SK-N-SH (cell line): ENCODE measurements at regions not wholly inside any gene's neighbourhood (a gene's known extent, or its start where the extent isn't known, plus 50 kb on each side); places are given as distances from the start of the nearest gene placed in this dataset.

ENCODE experiments used
- CTCF ChIA-PET: fragments of 300-600, 350-600 bp; formaldehyde crosslinking; extraction: SDS; loops from one replicate; lab custom pipeline; 2021; lab: Yijun Ruan, JAX
- POLR2A ChIA-PET: fragments of 350-600 bp; sonication (Branson Sonifier 250); formaldehyde crosslinking; extraction: SDS; loops from one replicate; lab custom pipeline; 2020; ENCODE audit warnings: antibody characterized with exemption, inconsistent platforms; lab: Yijun Ruan, JAX
- DNase-seq: peaks from one replicate; pipeline ENCODE4 v3.0.0; 2012
- H2AFZ ChIP-seq: fragments of 200-600 bp; sonication (generic); 2 replicates; pipeline ENCODE4 v1.8.1; 2016; ENCODE audit warnings: antibody characterized with exemption, mild to moderate bottlenecking, low read depth
- H3F3A ChIP-seq: fragments of 200-600 bp; sonication (generic); replicated peaks from 2 replicates; pipeline ENCODE3; 2016; ENCODE audit warnings: antibody characterized with exemption, mild to moderate bottlenecking; ENCODE audit not compliant: insufficient read depth
- H3K27ac ChIP-seq, 2 experiments: fragments of 200-500 bp in 1 of 2; fragments of 200-600 bp in 1 of 2; sonication (Bioruptor generic) in 1 of 2; sonication (generic), shearing (Covaris generic) in 1 of 2; 2 replicates each; pipeline versions ENCODE4 v1.5.1 to v1.6.1; 2014 to 2016; ENCODE audit warnings: low read depth in 2 of 2, inconsistent platforms in 1 of 2, low read length in 1 of 2, mild to moderate bottlenecking in 1 of 2, mixed read lengths in 1 of 2
- H3K27me3 ChIP-seq: fragments of 200-600 bp; sonication (generic), shearing (Covaris generic); 2 replicates; pipeline ENCODE4 v1.6.1; 2016; ENCODE audit warnings: mixed run types; ENCODE audit not compliant: insufficient read depth
- H3K36me3 ChIP-seq, 2 experiments: fragments of 200-500 bp in 1 of 2; fragments of 200-600 bp in 1 of 2; sonication (Bioruptor generic) in 1 of 2; sonication (generic) in 1 of 2; replicated peaks in 1 of 2; 2 replicates each; pipeline versions ENCODE3 to v1.5.1; 2014 to 2016; ENCODE audit warnings: low read length in 1 of 2, mild to moderate bottlenecking in 1 of 2; ENCODE audit not compliant: insufficient read depth in 2 of 2, control insufficient read depth in 1 of 2
- H3K4me1 ChIP-seq, 2 experiments: fragments of 200-500 bp in 1 of 2; fragments of 200-600 bp in 1 of 2; sonication (Bioruptor generic) in 1 of 2; sonication (generic), shearing (Covaris generic) in 1 of 2; 2 replicates each; pipeline versions ENCODE4 v1.5.1 to v1.6.1; 2014 to 2016; ENCODE audit warnings: low read depth in 1 of 2, low read length in 1 of 2, mixed run types in 1 of 2; ENCODE audit not compliant: insufficient read depth in 2 of 2, control insufficient read depth in 1 of 2
- H3K4me2 ChIP-seq: fragments of 200-600 bp; sonication (generic), shearing (Covaris generic); 2 replicates; pipeline ENCODE4 v1.6.1; 2017; ENCODE audit warnings: mixed run types
- H3K4me3 ChIP-seq, 2 experiments: fragments of 200-500 bp in 1 of 2; fragments of 200-600 bp in 1 of 2; sonication (Bioruptor generic) in 1 of 2; sonication (generic), shearing (Covaris generic) in 1 of 2; 2 replicates each; pipeline versions ENCODE4 v1.5.1 to v1.8.1; 2014 to 2016; ENCODE audit warnings: low read depth in 2 of 2, inconsistent platforms in 1 of 2, low read length in 1 of 2, mild to moderate bottlenecking in 1 of 2, mixed read lengths in 1 of 2, moderate library complexity in 1 of 2
- H3K79me2 ChIP-seq: fragments of 200-600 bp; sonication (generic); 2 replicates; pipeline ENCODE4 v1.8.1; 2017; ENCODE audit warnings: mild to moderate bottlenecking; ENCODE audit not compliant: insufficient read depth
- H3K9ac ChIP-seq: fragments of 200-600 bp; sonication (generic); 2 replicates; pipeline ENCODE4 v1.6.1; 2017; ENCODE audit warnings: mixed run types
- H3K9me2 ChIP-seq: fragments of 200-600 bp; sonication (generic); 2 replicates; pipeline ENCODE4 v1.6.1; 2017; ENCODE audit warnings: mixed run types
- H3K9me3 ChIP-seq: fragments of 200-600 bp; sonication (generic); 2 replicates; pipeline ENCODE4 v1.6.1; 2017; ENCODE audit warnings: mixed run types, mild to moderate bottlenecking, moderate library complexity
- H4K20me1 ChIP-seq: fragments of 200-600 bp; sonication (generic); 2 replicates; pipeline ENCODE4 v1.6.1; 2017; ENCODE audit warnings: mild to moderate bottlenecking, mixed run types; ENCODE audit not compliant: insufficient read depth
- CHD2 ChIP-seq: fragments of 150-350 bp; IDR thresholded peaks from 2 replicates; pipeline ENCODE4 v1.6.1; 2018; ENCODE audit warnings: low read length; ENCODE audit not compliant: partially characterized antibody
- CTCF ChIP-seq: fragments of 200-600 bp; sonication (generic); IDR thresholded peaks from 2 replicates; pipeline ENCODE4 v1.6.1; 2017; ENCODE audit warnings: antibody characterized with exemption, mild to moderate bottlenecking, moderate library complexity
- ELF1 ChIP-seq: IDR thresholded peaks from 2 replicates; pipeline ENCODE4 v1.4.0; 2012
- EZH2phosphoT487 ChIP-seq: fragments of 200-600 bp; sonication (generic); IDR thresholded peaks from 2 replicates; pipeline ENCODE4 v1.6.1; 2017; ENCODE audit warnings: low read depth, mixed run types, mild to moderate bottlenecking, antibody characterized with exemption, moderate library complexity, borderline replicate concordance
- FOXJ3 ChIP-seq: sonication (generic); formaldehyde crosslinking; IDR thresholded peaks from 2 replicates; pipeline ENCODE4 v1.5.1; 2020; ENCODE audit warnings: mild to moderate bottlenecking, missing genetic modification reagents
- FOXM1 ChIP-seq: IDR thresholded peaks from 2 replicates; pipeline ENCODE4 v1.4.0; 2012; ENCODE audit warnings: low read depth, mild to moderate bottlenecking
- IRF3 ChIP-seq: fragments of 150-350 bp; IDR thresholded peaks from 2 replicates; pipeline ENCODE4 v1.6.1; 2016; ENCODE audit warnings: mild to moderate bottlenecking, low read depth, low read length
- JUND ChIP-seq: IDR thresholded peaks from 2 replicates; pipeline ENCODE4 v1.4.0; 2012
- MEF2A ChIP-seq: IDR thresholded peaks from 2 replicates; pipeline ENCODE4 v1.4.0; 2012; ENCODE audit warnings: low read depth, borderline replicate concordance
- NFIC ChIP-seq: IDR thresholded peaks from 2 replicates; pipeline ENCODE4 v1.4.0; 2012; ENCODE audit warnings: borderline replicate concordance
- NRF1 ChIP-seq: IDR thresholded peaks from 2 replicates; pipeline ENCODE4 v1.6.1; 2012; ENCODE audit warnings: low read depth, mild to moderate bottlenecking, low read length
- PBX3 ChIP-seq: IDR thresholded peaks from 2 replicates; pipeline ENCODE4; 2012
- RAD21 ChIP-seq: IDR thresholded peaks from 2 replicates; pipeline ENCODE4 v1.6.1; 2012; ENCODE audit warnings: mild to moderate bottlenecking, low read length
- RFX5 ChIP-seq: IDR thresholded peaks from 2 replicates; pipeline ENCODE4 v1.6.1; 2012; ENCODE audit warnings: mild to moderate bottlenecking, improper control_type of control experiment, low read length
- SMC3 ChIP-seq: IDR thresholded peaks from 2 replicates; pipeline ENCODE4 v1.6.1; 2012; ENCODE audit warnings: low read depth, low read length, improper control_type of control experiment
- TAF1 ChIP-seq: IDR thresholded peaks from 2 replicates; pipeline ENCODE4 v1.6.1; 2012; ENCODE audit warnings: low read depth, mild to moderate bottlenecking, low read length, moderate library complexity, borderline replicate concordance
- TCF12 ChIP-seq: IDR thresholded peaks from 2 replicates; pipeline ENCODE4 v1.4.0; 2012
- USF1 ChIP-seq: IDR thresholded peaks from 2 replicates; pipeline ENCODE4 v1.4.0; 2012; ENCODE audit warnings: low read depth, borderline replicate concordance
- USF2 ChIP-seq: fragments of 150-350 bp; IDR thresholded peaks from 2 replicates; pipeline ENCODE4 v1.6.1; 2017; ENCODE audit warnings: antibody characterized with exemption, low read length, low read depth, borderline replicate concordance
- YY1 ChIP-seq: IDR thresholded peaks from 2 replicates; pipeline ENCODE4 v1.4.0; 2012; ENCODE audit warnings: low read depth, mild to moderate bottlenecking
- WGBS: methylation state at CpG from one replicate; pipeline ENCODE4 v1.1.6; 2017; ENCODE audit warnings: low lambda C conversion rate; 5-methylcytosine and 5-hydroxymethylcytosine counted together

- WGBS, result 70% methylated on average over 14 of the region's 14 CpGs
- no peaks in the 10 kb centered on the region; a peak in 1 of 4 replicates for H3K4me1 ChIP-seq
- no peaks in the 10 kb centered on the region for H3K9me2 ChIP-seq
- peak overlapping the region in 1 of 2 experiments; percentile 47; a peak in 2 of 4 replicates for H3K27ac ChIP-seq
- no peaks in the 10 kb centered on the region for H3K9me3 ChIP-seq
- H3K9ac ChIP-seq, result no peak overlapping the region
- H3K27me3 ChIP-seq, result no peaks in the 10 kb centered on the region
- no peak overlapping the region for H3K4me2 ChIP-seq
- POLR2A ChIA-PET, result interaction anchor here (0.5 kb wide), 1 partner anchor 183 kb away, joined by 3 read pairs; no protein-coding TSS in a partner anchor
- no peak overlapping the region for H2AFZ ChIP-seq
- H3K36me3 ChIP-seq, result no peaks in the 10 kb centered on the region
- H3K4me3 ChIP-seq, result no peak overlapping the region
- CTCF ChIA-PET, result interaction anchor here (1.1 to 2.2 kb wide), 4 partner anchors 8 to 345 kb away, joined by 3 to 7 read pairs (median 4); partner anchors contain the start of gene EML5
- H3F3A ChIP-seq, result no peaks in the 10 kb centered on the region
- no peaks in the 10 kb centered on the region for H4K20me1 ChIP-seq
- TF ChIP-seq IRF3 (no peak), EZH2phosphoT487 (no peak), USF1 (no peak), JUND (no peak), ELF1 (no peak), TAF1 (no peak), TCF12 (no peak)
- no peaks in the 10 kb centered on the region for H3K79me2 ChIP-seq
- DNase-seq, result no peak
Observed at GRCh38 chr14:89012282-89013097, 188.0 kb downstream of the TTC8 start.

- WGBS, result 55% methylated on average over 7 of the region's 7 CpGs
- TF ChIP-seq MEF2A (no peak), NFIC (no peak), ELF1 (no peak), CHD2 (no peak), USF1 (peak; percentile 26; the same call in 1 of the 2 replicates), FOXM1 (no peak), RFX5 (no peak), PBX3 (peak; percentile 40; the same call in 1 of the 2 replicates), FOXJ3 (CRISPR knock-in tag) (no peak), CTCF (peak; percentile 47), YY1 (no peak), NRF1 (no peak), USF2 (no peak), SMC3 (peak; percentile 44), RAD21 (peak; percentile 62)
Observed at GRCh38 chr14:89013098-89013504, 188.7 kb downstream of the TTC8 start.

More at GRCh38 chr14:89013098-89013504, 188.7 kb downstream of the TTC8 start:
- Histone ChIP-seq H3K79me2 (no peaks in the 10 kb centered on the region), H3K27ac (no peak overlapping the region; a peak in 1 of 4 replicates), H3K27me3 (no peaks in the 10 kb centered on the region), H3K9me3 (no peaks in the 10 kb centered on the region), H3K4me1 (no peaks in the 10 kb centered on the region; a peak in 1 of 4 replicates), H4K20me1 (no peaks in the 10 kb centered on the region), H2AFZ (no peak overlapping the region), H3K9ac (no peak overlapping the region), H3K4me2 (no peak overlapping the region), H3K36me3 (no peaks in the 10 kb centered on the region), H3F3A (no peaks in the 10 kb centered on the region), H3K9me2 (no peaks in the 10 kb centered on the region), H3K4me3 (no peak overlapping the region)
- DNase-seq, result no peak
- CTCF ChIA-PET, result interaction anchor here (0.6 to 2.2 kb wide), 4 partner anchors 9 to 345 kb away, joined by 3 to 7 read pairs (median 4); partner anchors contain the start of gene EML5
- POLR2A ChIA-PET, result interaction anchor here (0.5 kb wide), 1 partner anchor 184 kb away, joined by 3 read pairs; no protein-coding TSS in a partner anchor
